ENCODE measurements at regions not wholly inside any gene's neighbourhood (a gene's known extent, or its start where the extent isn't known, plus 50 kb on each side); places are given as distances from the start of the nearest gene placed in this dataset.

DNA sequence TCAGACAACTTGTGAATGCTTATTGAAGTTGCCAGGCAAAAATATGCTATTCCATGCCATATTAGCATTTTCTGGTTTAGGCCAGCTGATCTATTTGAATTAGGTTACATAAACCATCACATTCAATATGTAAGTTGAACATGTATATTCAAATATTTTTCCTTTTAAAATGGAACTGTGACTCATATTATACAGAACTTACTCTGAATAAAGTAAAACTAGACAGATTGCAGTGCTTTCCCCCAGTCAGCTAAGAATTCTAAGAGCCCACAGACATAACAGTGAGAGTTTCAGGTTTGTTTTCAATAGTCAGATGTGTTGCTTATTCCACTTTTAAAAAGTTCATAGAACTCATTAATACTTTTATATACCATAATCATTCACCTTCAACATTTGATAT, 119.8 kb downstream of the MGST1 start:
- TF ChIP-seq POLR2A (IDR thresholded peaks at IDR 0.05; ENCODE audit: low read length) (no peak), GATA1 (IDR thresholded peaks at IDR 0.05; ENCODE audit: low read depth, low read length) (no peak)
